Retinal pigment epithelial cell (primary cell): ENCODE measurements at regions not wholly inside any gene's neighbourhood (a gene's known extent, or its start where the extent isn't known, plus 50 kb on each side); places are given as distances from the start of the nearest gene placed in this dataset.
"Not testable (repeated sequence)": the region's sequence is repeated elsewhere in the genome, so short reads cannot be mapped to it uniquely, and the experiment has no call there.

ENCODE experiments used
- DNase-seq: peaks from one replicate; pipeline ENCODE4 v3.0.0-alpha.2; 2010; ENCODE audit warnings: low read depth
- H3K4me3 ChIP-seq: 2 replicates; pipeline ENCODE4 v1.5.1; 2011; ENCODE audit warnings: mild to moderate bottlenecking, low read length, control low read depth, moderate library complexity
- CTCF ChIP-seq: conservative IDR thresholded peaks from 2 replicates; pipeline ENCODE4 v1.5.1; 2011; ENCODE audit warnings: low read depth, low read length, control low read depth, inconsistent platforms

GRCh38 chr6:11315743-11316437 lies 83.4 kb upstream of the NEDD9 start:
- DNase-seq, result peak; percentile 81

GRCh38 chr6:11313207-11313606 lies 80.7 kb upstream of the NEDD9 start:
- no peak for DNase-seq
- TF ChIP-seq CTCF, result no peak
- H3K4me3 ChIP-seq, result no peak overlapping the region

More at GRCh38 chr6:11315743-11316437, 83.4 kb upstream of the NEDD9 start:
- no peak for TF ChIP-seq CTCF
- no peak overlapping the region for H3K4me3 ChIP-seq

GRCh38 chr6:11311970-11312369 lies 79.5 kb upstream of the NEDD9 start:
- TF ChIP-seq CTCF, result no peak
- H3K4me3 ChIP-seq, result no peak overlapping the region
- DNase-seq, result no peak

- no peak for DNase-seq
- no peak for TF ChIP-seq CTCF
- H3K4me3 ChIP-seq, result no peak overlapping the region
Measured at GRCh38 chr6:11309947-11310665, 77.6 kb upstream of the NEDD9 start.

- TF ChIP-seq CTCF, result no peak
- H3K4me3 ChIP-seq, result no peak overlapping the region
- DNase-seq, result no peak
Measured at GRCh38 chr6:11307226-11307625, 74.8 kb upstream of the NEDD9 start.

GRCh38 chr6:11304946-11305345 lies 72.5 kb upstream of the NEDD9 start:
- no peak for DNase-seq
- no peak for TF ChIP-seq CTCF
- no peak overlapping the region for H3K4me3 ChIP-seq

- DNase-seq, H3K4me3 ChIP-seq: not testable (repeated sequence)
Measured at GRCh38 chr6:11299876-11300428, 67.5 kb upstream of the NEDD9 start.

GRCh38 chr6:11299421-11299784 lies 66.9 kb upstream of the NEDD9 start:
- H3K4me3 ChIP-seq, DNase-seq: not testable (repeated sequence)
